Tibial nerve (tissue), 3 donors: ENCODE measurements at regions not wholly inside any gene's neighbourhood (a gene's known extent, or its start where the extent isn't known, plus 50 kb on each side); places are given as distances from the start of the nearest gene placed in this dataset.

Source experiments
- EP300 ChIP-seq, 2 donors: sonication (generic); formaldehyde crosslinking; IDR thresholded peaks; one replicate each; pipeline ENCODE4 v1.6.1; 2017; ENCODE audit warnings: antibody characterized with exemption in 2 of 2, mild to moderate bottlenecking in 1 of 2
- POLR2A ChIP-seq, 2 donors: fragments of 450-650 bp; IDR thresholded peaks; one replicate each; pipeline ENCODE4 v1.6.1; 2017; ENCODE audit warnings: antibody characterized with exemption in 2 of 2, mild to moderate bottlenecking in 2 of 2, moderate library complexity in 2 of 2

- TF ChIP-seq EP300 (IDR thresholded peaks at IDR 0.05) (no peak), POLR2A (IDR thresholded peaks at IDR 0.05) (no peak)
Measured at GRCh38 chr13:109687559-109688448, 98.6 kb downstream of the IRS2 start.
